Vagina (tissue), 2 donors: ENCODE measurements at regions not wholly inside any gene's neighbourhood (a gene's known extent, or its start where the extent isn't known, plus 50 kb on each side); places are given as distances from the start of the nearest gene placed in this dataset.

Experiments
- CTCF ChIP-seq, 3 experiments: fragments of 450-650 bp in 2 of 3; fragments of 200-600 bp in 1 of 3; sonication (generic) in 1 of 3; IDR thresholded peaks; one replicate each; pipeline ENCODE4 v1.5.1; 2017 to 2019; ENCODE audit warnings: antibody characterized with exemption in 3 of 3, mild to moderate bottlenecking in 2 of 3, moderate library complexity in 2 of 3
- POLR2A ChIP-seq, 2 donors: fragments of 450-650 bp; IDR thresholded peaks; one replicate each; pipeline ENCODE4 v1.6.1; 2017; ENCODE audit warnings: antibody characterized with exemption in 2 of 2, mild to moderate bottlenecking in 2 of 2, moderate library complexity in 2 of 2

- TF ChIP-seq POLR2A (IDR thresholded peaks at IDR 0.05) = no peak
- no peak for TF ChIP-seq CTCF (IDR thresholded peaks at IDR 0.05)
Measured at GRCh38 chr22:49157529-49158339, 669.9 kb downstream of the BRD1 start.
